ENCODE measurements at regions not wholly inside any gene's neighbourhood (a gene's known extent, or its start where the extent isn't known, plus 50 kb on each side); places are given as distances from the start of the nearest gene placed in this dataset. TPM values are rescaled to one million over a fixed set of nuclear protein-coding genes. Genes with fewer than 3 reads are reported as not detected.

- peak; percentile 21 for DNase-seq
Measured at GRCh38 chr1:4851385-4852065, 197.1 kb downstream of the AJAP1 start.

GRCh38 chr1:4848431-4848830 is 194.0 kb downstream of the AJAP1 start:
- DNase-seq: no peak

DNA sequence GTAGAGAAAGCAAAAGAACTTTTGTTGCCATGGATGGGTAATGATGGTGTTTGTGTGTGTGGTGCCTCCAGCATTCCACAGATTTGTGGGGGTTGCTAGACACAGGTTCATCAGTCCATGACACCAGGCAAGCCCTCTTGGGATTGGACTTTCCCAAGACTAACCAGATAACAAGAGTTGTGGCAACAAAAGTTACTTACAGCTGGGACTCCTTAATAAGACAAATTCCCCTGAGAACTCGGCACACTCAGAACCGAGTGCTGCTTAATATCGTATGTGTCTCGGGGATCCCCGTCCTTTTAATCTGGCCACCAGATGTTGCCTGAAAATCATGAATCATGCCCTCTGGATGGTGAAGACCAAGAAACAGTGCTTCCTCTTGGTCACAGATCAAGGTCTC is 193.3 kb downstream of the AJAP1 start:
- DNase-seq: no peak

Small RNAs in the stretch of these regions (small RNA-seq; reads per million reads assigned to genes)
- gene MIR4417 (ENCODE audit: low replicate concordance): not detected

Data from skin of body (tissue), 2 donors.